Kidney (tissue), 13 donors: ENCODE measurements at regions not wholly inside any gene's neighbourhood (a gene's known extent, or its start where the extent isn't known, plus 50 kb on each side); places are given as distances from the start of the nearest gene placed in this dataset.

Experiments used
- DNase-seq, 5 donors: peaks; one replicate each; pipeline ENCODE4 v3.0.0-alpha.2; 2013 to 2020
- FAIRE-seq: peaks from 2 replicates; lab custom pipeline; 2012; peaks lifted over from hg19 to GRCh38; lab: Jason Lieb, UNC
- H3K27ac ChIP-seq, 2 donors: one replicate each; pipeline ENCODE4 v1.7.0; 2013; ENCODE audit warnings: low read depth in 2 of 2, low read length in 2 of 2, inconsistent platforms in 1 of 2
- H3K27me3 ChIP-seq: one replicate; pipeline ENCODE4 v1.7.1; 2013; ENCODE audit warnings: low read length, inconsistent platforms; ENCODE audit not compliant: control insufficient read depth, insufficient read depth
- H3K36me3 ChIP-seq, 3 donors: one replicate each; pipeline versions ENCODE4 v1.7.0 to v1.7.1; 2013; ENCODE audit warnings: low read length in 3 of 3, control low read depth in 1 of 3, inconsistent platforms in 1 of 3; ENCODE audit not compliant: insufficient read depth in 3 of 3, control insufficient read depth in 2 of 3
- H3K4me1 ChIP-seq, 3 donors: one replicate each; pipeline versions ENCODE4 v1.7.0 to v1.7.1; 2013; ENCODE audit warnings: low read length in 3 of 3, inconsistent platforms in 1 of 3, low read depth in 1 of 3; ENCODE audit not compliant: control insufficient read depth in 2 of 3, insufficient read depth in 2 of 3
- H3K4me3 ChIP-seq, 3 donors: one replicate each; pipeline versions ENCODE4 v1.7.0 to v1.8.1; 2013; ENCODE audit warnings: low read length in 3 of 3, control low read depth in 1 of 3, inconsistent platforms in 1 of 3
- H3K9ac ChIP-seq, 3 donors: one replicate each; pipeline versions ENCODE4 v1.7.0 to v1.7.1; 2013; ENCODE audit warnings: low read length in 3 of 3, control low read depth in 1 of 3, inconsistent platforms in 1 of 3
- H3K9me3 ChIP-seq, 3 donors: one replicate each; pipeline versions ENCODE4 v1.7.0 to v1.7.1; 2013; ENCODE audit warnings: low read length in 3 of 3, control low read depth in 1 of 3, inconsistent platforms in 1 of 3; ENCODE audit not compliant: control insufficient read depth in 2 of 3, insufficient read depth in 1 of 3
- CTCF ChIP-seq: IDR thresholded peaks from 3 replicates; pipeline ENCODE4 v1.5.1; 2012; ENCODE audit warnings: mild to moderate bottlenecking, moderate library complexity, borderline replicate concordance; ENCODE audit not compliant: insufficient read depth; ENCODE audit errors: extremely low read depth
- intact Hi-C: fragments of 100-400 bp; cut with DNase I; formaldehyde crosslinking; loops from one replicate; pipeline ENCODE4 v1.11.1; 2022
- donor health status: control.
- donor health status: control.
- donor health status: control.
- donor health status: control.
- donor health status: control.
- donor health status: DM: yes; HTN: yes; CAD: no.
- donor health status: Normal renal cell carcinoma (clear cell type).

GRCh38 chr19:27966390-27966816 lies 1246.5 kb downstream of the UQCRFS1 start:
- Histone ChIP-seq H3K9me3 (no peaks in the 10 kb centered on the region), H3K27ac (no peak overlapping the region), H3K36me3 (no peaks in the 10 kb centered on the region), H3K4me1 (no peaks in the 10 kb centered on the region), H3K9ac (no peak overlapping the region), H3K27me3 (no peaks in the 10 kb centered on the region), H3K4me3 (no peak overlapping the region)
- TF ChIP-seq CTCF: peak; percentile 38
- intact Hi-C loops: no loop called here
- DNase-seq (peak in 2 of 5 donors; percentile 18 to 26), FAIRE-seq (peak; percentile 47)

GRCh38 chr19:27964185-27964584 lies 1248.8 kb downstream of the UQCRFS1 start:
- intact Hi-C loops: no loop called here
- H3K27me3 ChIP-seq: no peaks in the 10 kb centered on the region
- H3K9ac ChIP-seq: no peak overlapping the region
- no peaks in the 10 kb centered on the region for H3K4me1 ChIP-seq
- peak in 1 of 5 donors; percentile 45 for DNase-seq
- peak; percentile 61 for FAIRE-seq
- no peaks in the 10 kb centered on the region for H3K9me3 ChIP-seq
- no peaks in the 10 kb centered on the region for H3K36me3 ChIP-seq
- H3K4me3 ChIP-seq: no peak overlapping the region
- H3K27ac ChIP-seq: no peak overlapping the region
- TF ChIP-seq CTCF: no peak

GRCh38 chr19:27962264-27962663 lies 1250.7 kb downstream of the UQCRFS1 start:
- FAIRE-seq (no peak), DNase-seq (peak in 2 of 5 donors; percentile 23 to 49)
- Histone ChIP-seq H3K4me3 (no peak overlapping the region), H3K27ac (no peak overlapping the region), H3K4me1 (no peaks in the 10 kb centered on the region), H3K36me3 (no peaks in the 10 kb centered on the region), H3K27me3 (no peaks in the 10 kb centered on the region), H3K9me3 (no peaks in the 10 kb centered on the region), H3K9ac (no peak overlapping the region)
- TF ChIP-seq CTCF: no peak
- intact Hi-C loops: no loop called here
